GM23248 (cell line): ENCODE measurements at regions not wholly inside any gene's neighbourhood (a gene's known extent, or its start where the extent isn't known, plus 50 kb on each side); places are given as distances from the start of the nearest gene placed in this dataset.

ENCODE experiments used
- DNase-seq: peaks from one replicate; pipeline ENCODE4 v3.0.0-alpha.2; 2015
- H2AFZ ChIP-seq: fragments of 200-600 bp; sonication (generic); 2 replicates; pipeline ENCODE4 v1.6.1; 2016; ENCODE audit warnings: antibody characterized with exemption
- H3F3A ChIP-seq: fragments of 200-600 bp; sonication (generic); 2 replicates; pipeline ENCODE4 v1.6.1; 2016; ENCODE audit warnings: mild to moderate bottlenecking, antibody characterized with exemption, mixed run types; ENCODE audit not compliant: insufficient read depth
- H3K27ac ChIP-seq: fragments of 200-600 bp; sonication (generic); 2 replicates; pipeline ENCODE4 v1.5.1; 2016; ENCODE audit warnings: mild to moderate bottlenecking
- H3K27me3 ChIP-seq: fragments of 200-600 bp; sonication (generic); replicated peaks from 2 replicates; pipeline ENCODE4 v1.6.1; 2016; ENCODE audit warnings: mild to moderate bottlenecking; ENCODE audit not compliant: insufficient read depth
- H3K36me3 ChIP-seq: fragments of 200-600 bp; sonication (generic); 2 replicates; pipeline ENCODE4 v1.6.1; 2016; ENCODE audit warnings: low read depth, mild to moderate bottlenecking
- H3K4me1 ChIP-seq: fragments of 200-600 bp; sonication (generic); 2 replicates; pipeline ENCODE4 v1.6.1; 2016; ENCODE audit warnings: mild to moderate bottlenecking; ENCODE audit not compliant: insufficient read depth
- H3K4me2 ChIP-seq: fragments of 200-600 bp; sonication (generic); one replicate; pipeline ENCODE4 v1.6.1; 2016; ENCODE audit warnings: mild to moderate bottlenecking; ENCODE audit not compliant: unreplicated experiment
- H3K4me3 ChIP-seq: fragments of 200-600 bp; sonication (generic); 2 replicates; pipeline ENCODE4 v1.5.1; 2016; ENCODE audit warnings: mild to moderate bottlenecking
- H3K79me2 ChIP-seq: fragments of 200-600 bp; sonication (generic); 2 replicates; pipeline ENCODE4 v1.6.1; 2016; ENCODE audit warnings: mild to moderate bottlenecking; ENCODE audit not compliant: insufficient read depth
- H3K9ac ChIP-seq: fragments of 200-600 bp; sonication (generic); 2 replicates; pipeline ENCODE4 v1.6.1; 2016; ENCODE audit warnings: mild to moderate bottlenecking
- H3K9me2 ChIP-seq: fragments of 200-600 bp; sonication (generic); 2 replicates; pipeline ENCODE4 v1.6.1; 2016; ENCODE audit warnings: mixed run types, mild to moderate bottlenecking, moderate library complexity; ENCODE audit not compliant: insufficient read depth
- H3K9me3 ChIP-seq: fragments of 200-600 bp; sonication (generic); one replicate; pipeline ENCODE4 v1.6.1; 2017; ENCODE audit warnings: low read depth
- H4K20me1 ChIP-seq: fragments of 200-600 bp; sonication (generic); 2 replicates; pipeline ENCODE4 v1.6.0; 2016; ENCODE audit not compliant: insufficient read depth
- EZH2 ChIP-seq: fragments of 200-600 bp; sonication (generic); IDR thresholded peaks from 2 replicates; pipeline ENCODE4 v1.6.1; 2018; ENCODE audit warnings: antibody characterized with exemption, mild to moderate bottlenecking; ENCODE audit not compliant: insufficient read depth, poor library complexity, severe bottlenecking
- EZH2phosphoT487 ChIP-seq: fragments of 200-600 bp; sonication (generic); IDR thresholded peaks from 2 replicates; pipeline ENCODE4 v1.6.1; 2018; ENCODE audit warnings: antibody characterized with exemption, moderate library complexity, mild to moderate bottlenecking, low read depth; ENCODE audit not compliant: insufficient read depth
- WGBS, 2 experiments: methylation state at CpG; one replicate each; pipeline ENCODE4 v1.1.6; 2015 to 2017; ENCODE audit warnings: low lambda C conversion rate in 2 of 2, low coverage in 1 of 2; ENCODE audit errors: missing lambda C conversion rate in 2 of 2; 5-methylcytosine and 5-hydroxymethylcytosine counted together
- in situ Hi-C: fragments of 300-500 bp; cut with MboI; formaldehyde crosslinking; loops from 2 replicates; pipeline ENCODE4 v1.15.0; 2020

DNA sequence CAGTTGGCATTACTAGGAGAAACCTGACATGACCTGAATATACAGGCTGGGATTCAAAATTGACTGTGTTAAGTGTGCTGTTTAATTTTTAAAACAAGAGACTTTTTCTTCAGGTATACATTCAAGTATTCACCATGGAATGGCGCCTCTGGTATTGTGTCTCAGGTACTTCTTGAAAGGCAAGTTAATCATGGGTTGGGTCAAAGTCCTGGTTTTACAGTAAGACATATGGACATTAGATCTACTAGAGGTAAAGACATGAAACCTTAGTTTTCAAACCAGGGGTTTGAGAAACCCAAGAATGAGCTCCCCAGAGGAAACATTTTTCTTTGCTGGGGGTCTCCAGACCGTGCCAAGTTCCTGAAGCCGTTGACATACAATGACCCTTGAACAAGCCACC, 232.4 kb downstream of the SAMD5 start:
- H3K36me3 ChIP-seq: no peaks in the 10 kb centered on the region
- H3K9me3 ChIP-seq: no peaks in the 10 kb centered on the region
- no peak overlapping the region for H3K4me3 ChIP-seq
- no peaks in the 10 kb centered on the region for H3K79me2 ChIP-seq
- no peak overlapping the region for H2AFZ ChIP-seq
- H3K27ac ChIP-seq: no peak overlapping the region
- WGBS, 2 experiments: 11 to 13% methylated on average over 3 of the region's 3 CpGs
- no peak for TF ChIP-seq EZH2
- TF ChIP-seq EZH2phosphoT487: no peak
- H3K9me2 ChIP-seq: no peaks in the 10 kb centered on the region
- H4K20me1 ChIP-seq: no peaks in the 10 kb centered on the region
- H3F3A ChIP-seq: no peaks in the 10 kb centered on the region
- H3K4me1 ChIP-seq: no peaks in the 10 kb centered on the region
- in situ Hi-C loops: no loop called here
- no peak overlapping the region for H3K9ac ChIP-seq
- no peak overlapping the region for H3K4me2 ChIP-seq
- DNase-seq: no peak
- no peaks in the 10 kb centered on the region for H3K27me3 ChIP-seq

DNA sequence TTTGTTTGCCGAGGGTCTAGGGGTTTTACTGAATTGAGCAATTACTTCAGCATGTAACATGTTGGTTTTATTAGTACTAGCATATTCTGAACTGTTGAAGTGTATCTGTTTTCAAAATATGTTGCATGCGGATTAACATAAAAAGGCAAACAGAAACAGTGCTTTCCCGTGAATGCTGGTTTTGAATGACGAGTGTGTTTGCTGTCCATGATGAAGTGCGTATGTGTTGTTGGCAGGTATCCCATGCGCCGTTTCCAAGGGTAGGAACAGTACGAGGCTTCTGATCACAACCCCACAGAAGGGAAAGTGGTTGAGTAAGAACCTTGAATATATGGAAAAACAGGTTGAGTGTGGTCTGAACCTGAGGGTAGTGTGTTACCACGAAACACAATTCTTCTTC, 232.9 kb downstream of the SAMD5 start:
- no peaks in the 10 kb centered on the region for H3F3A ChIP-seq
- in situ Hi-C loops: no loop called here
- 3 to 5% methylated on average over 8 to 9 of the region's 9 CpGs for WGBS, 2 experiments
- H3K27me3 ChIP-seq: no peaks in the 10 kb centered on the region
- no peak overlapping the region for H3K27ac ChIP-seq
- DNase-seq: no peak
- no peak for TF ChIP-seq EZH2
- no peaks in the 10 kb centered on the region for H3K9me3 ChIP-seq
- H4K20me1 ChIP-seq: no peaks in the 10 kb centered on the region
- H2AFZ ChIP-seq: no peak overlapping the region
- H3K9me2 ChIP-seq: no peaks in the 10 kb centered on the region
- H3K4me1 ChIP-seq: no peaks in the 10 kb centered on the region
- H3K4me3 ChIP-seq: no peak overlapping the region
- no peaks in the 10 kb centered on the region for H3K36me3 ChIP-seq
- no peak overlapping the region for H3K9ac ChIP-seq
- H3K79me2 ChIP-seq: no peaks in the 10 kb centered on the region
- no peak overlapping the region for H3K4me2 ChIP-seq

DNA sequence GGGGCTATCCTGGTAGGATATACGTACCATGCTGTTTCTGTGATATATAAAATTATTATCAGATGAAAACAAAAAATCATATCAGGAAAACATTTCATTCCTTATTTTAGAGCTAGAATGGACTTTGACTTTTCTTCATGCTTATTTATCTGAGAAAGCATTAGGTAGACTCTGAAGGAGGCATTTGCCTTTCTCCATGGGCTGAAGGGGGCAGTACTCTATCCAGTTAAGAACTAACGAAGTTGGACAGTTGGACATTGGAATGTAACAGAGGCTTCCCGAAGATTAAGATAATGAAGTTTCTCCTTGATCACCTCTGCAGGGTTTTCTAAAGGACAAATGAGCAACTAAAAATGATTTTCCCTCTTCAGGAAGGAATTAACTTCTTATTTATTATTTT, 233.9 kb downstream of the SAMD5 start:
- H3K36me3 ChIP-seq: no peaks in the 10 kb centered on the region
- no peak overlapping the region for H3K4me3 ChIP-seq
- H3K4me2 ChIP-seq: no peak overlapping the region
- H3K79me2 ChIP-seq: no peaks in the 10 kb centered on the region
- no peaks in the 10 kb centered on the region for H3K9me3 ChIP-seq
- no peak for TF ChIP-seq EZH2phosphoT487
- TF ChIP-seq EZH2: no peak
- H3K9me2 ChIP-seq: no peaks in the 10 kb centered on the region
- H3F3A ChIP-seq: no peaks in the 10 kb centered on the region
- no peak overlapping the region for H3K9ac ChIP-seq
- H3K4me1 ChIP-seq: no peaks in the 10 kb centered on the region
- WGBS, 2 experiments: 48 to 49% methylated on average over 3 of the region's 3 CpGs
- DNase-seq: no peak
- in situ Hi-C loops: no loop called here
- no peak overlapping the region for H3K27ac ChIP-seq
- H4K20me1 ChIP-seq: no peaks in the 10 kb centered on the region
- H3K27me3 ChIP-seq: no peaks in the 10 kb centered on the region
- H2AFZ ChIP-seq: no peak overlapping the region

DNA sequence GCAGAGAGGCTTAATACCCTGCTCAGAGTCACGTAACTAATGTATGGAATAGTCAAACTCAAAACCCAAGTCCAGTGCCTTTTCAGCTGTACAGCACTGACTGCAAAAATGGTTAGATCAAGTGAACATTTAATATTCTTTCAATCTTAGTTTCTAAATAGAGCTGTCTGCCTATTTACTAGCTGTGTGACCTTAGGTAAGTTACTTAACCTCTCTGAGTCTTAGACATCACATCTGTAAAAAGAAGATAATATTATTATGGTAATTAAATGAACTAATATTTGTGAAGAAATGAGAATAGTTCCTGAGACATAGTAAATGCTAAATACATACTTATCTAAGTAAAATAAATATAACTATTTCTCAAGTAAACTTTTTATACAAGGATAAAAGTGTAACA, 235.5 kb downstream of the SAMD5 start:
- H4K20me1 ChIP-seq: no peaks in the 10 kb centered on the region
- no peak overlapping the region for H3K4me2 ChIP-seq
- no peaks in the 10 kb centered on the region for H3K4me1 ChIP-seq
- no peak overlapping the region for H3K27ac ChIP-seq
- TF ChIP-seq EZH2phosphoT487: no peak
- TF ChIP-seq EZH2: no peak
- no peak overlapping the region for H2AFZ ChIP-seq
- in situ Hi-C loops: no loop called here
- H3F3A ChIP-seq: no peaks in the 10 kb centered on the region
- WGBS, 2 experiments: 22 to 31% methylated on average over 1 of the region's 1 CpG
- H3K9me2 ChIP-seq: no peaks in the 10 kb centered on the region
- no peaks in the 10 kb centered on the region for H3K36me3 ChIP-seq
- no peaks in the 10 kb centered on the region for H3K79me2 ChIP-seq
- no peak overlapping the region for H3K4me3 ChIP-seq
- DNase-seq: no peak
- no peaks in the 10 kb centered on the region for H3K9me3 ChIP-seq
- no peaks in the 10 kb centered on the region for H3K27me3 ChIP-seq
- H3K9ac ChIP-seq: no peak overlapping the region

DNA sequence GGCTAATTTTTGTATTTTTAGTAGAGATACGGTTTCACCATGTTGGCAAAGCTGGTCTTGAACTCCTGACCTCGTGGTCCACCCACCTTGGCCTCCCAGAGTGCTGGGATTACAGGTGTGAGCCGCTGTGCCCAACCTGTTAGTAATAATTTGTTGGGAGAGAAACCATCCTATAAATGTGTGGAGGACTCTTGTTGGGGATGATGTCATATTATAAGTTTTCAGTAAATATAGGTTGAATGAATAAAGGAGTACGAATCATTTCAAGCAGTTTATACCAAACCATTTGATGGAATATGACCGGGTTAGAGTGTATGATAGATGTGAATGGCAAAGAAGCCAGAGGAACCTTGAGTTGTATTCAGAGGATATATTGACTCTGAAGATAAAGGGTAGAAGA, 240.8 kb downstream of the SAMD5 start:
- H3K9me2 ChIP-seq: no peaks in the 10 kb centered on the region
- no peak overlapping the region for H2AFZ ChIP-seq
- H3K4me2 ChIP-seq: no peak overlapping the region
- in situ Hi-C loops: no loop called here
- H3K27me3 ChIP-seq: no peaks in the 10 kb centered on the region
- no peaks in the 10 kb centered on the region for H3F3A ChIP-seq
- no peak overlapping the region for H3K27ac ChIP-seq
- H3K79me2 ChIP-seq: no peaks in the 10 kb centered on the region
- no peaks in the 10 kb centered on the region for H3K9me3 ChIP-seq
- WGBS, 2 experiments: 20 to 28% methylated on average over 5 of the region's 5 CpGs
- no peaks in the 10 kb centered on the region for H4K20me1 ChIP-seq
- H3K36me3 ChIP-seq: no peaks in the 10 kb centered on the region
- DNase-seq: no peak
- H3K4me3 ChIP-seq: no peak overlapping the region
- no peaks in the 10 kb centered on the region for H3K4me1 ChIP-seq
- H3K9ac ChIP-seq: no peak overlapping the region
- TF ChIP-seq EZH2: no peak
- no peak for TF ChIP-seq EZH2phosphoT487
